CD14-positive monocyte (primary cell): ENCODE measurements at regions not wholly inside any gene's neighbourhood (a gene's known extent, or its start where the extent isn't known, plus 50 kb on each side); places are given as distances from the start of the nearest gene placed in this dataset.

ENCODE experiments used
- DNase-seq, 3 donors: peaks; one replicate each; pipeline ENCODE4 v3.0.0-alpha.2; 2011 to 2022
- H2AFZ ChIP-seq: 2 replicates; pipeline ENCODE4 v1.6.0; 2012; ENCODE audit warnings: mild to moderate bottlenecking, low read depth, low read length, inconsistent platforms; ENCODE audit not compliant: insufficient read depth, poor library complexity, severe bottlenecking
- H3K27ac ChIP-seq, 2 donors: 1 replicate in 1 of 2; 2 replicates in 1 of 2; pipeline ENCODE4 v1.5.1; 2012 to 2013; ENCODE audit warnings: low read length in 2 of 2, control low read depth in 1 of 2, inconsistent platforms in 1 of 2, low read depth in 1 of 2, mild to moderate bottlenecking in 1 of 2
- H3K27me3 ChIP-seq, 2 donors: one replicate each; pipeline versions ENCODE4 v1.6.0 to v1.6.1; 2011 to 2013; ENCODE audit warnings: low read length in 2 of 2; ENCODE audit not compliant: control insufficient read depth in 2 of 2, insufficient read depth in 2 of 2
- H3K36me3 ChIP-seq, 2 donors: replicated peaks in 1 of 2; 1 replicate in 1 of 2; 2 replicates in 1 of 2; pipeline versions ENCODE4 v1.5.1 to v1.6.1; 2012 to 2013; ENCODE audit warnings: low read length in 2 of 2, control low read depth in 1 of 2, inconsistent platforms in 1 of 2, mild to moderate bottlenecking in 1 of 2; ENCODE audit not compliant: insufficient read depth in 2 of 2, control insufficient read depth in 1 of 2
- H3K4me1 ChIP-seq, 2 donors: 1 replicate in 1 of 2; 2 replicates in 1 of 2; pipeline versions ENCODE4 v1.5.1 to v1.6.1; 2012 to 2013; ENCODE audit warnings: low read length in 2 of 2, control low read depth in 1 of 2, inconsistent platforms in 1 of 2, mild to moderate bottlenecking in 1 of 2, moderate library complexity in 1 of 2; ENCODE audit not compliant: insufficient read depth in 2 of 2, control insufficient read depth in 1 of 2
- H3K4me2 ChIP-seq: replicated peaks from 2 replicates; pipeline ENCODE3; 2012; ENCODE audit warnings: low read length, moderate library complexity, mild to moderate bottlenecking; ENCODE audit not compliant: poor library complexity, severe bottlenecking; ENCODE audit errors: extremely low read depth
- H3K4me3 ChIP-seq, 3 experiments: fragments of 200-600 bp in 1 of 3; sonication (generic) in 1 of 3; replicated peaks in 1 of 3; 1 replicate in 2 of 3; 2 replicates in 1 of 3; pipeline ENCODE4 v1.5.1; 2011 to 2013; ENCODE audit warnings: low read length in 3 of 3, mild to moderate bottlenecking in 3 of 3, control low read depth in 2 of 3, low read depth in 2 of 3, inconsistent platforms in 1 of 3, moderate library complexity in 1 of 3
- H3K79me2 ChIP-seq: 2 replicates; pipeline ENCODE4 v1.6.0; 2012; ENCODE audit warnings: mild to moderate bottlenecking, control low read depth, inconsistent platforms, low read length, moderate library complexity; ENCODE audit not compliant: insufficient read depth
- H3K9ac ChIP-seq: 2 replicates; pipeline ENCODE4 v1.6.0; 2017; ENCODE audit warnings: low read length, mild to moderate bottlenecking; ENCODE audit not compliant: insufficient read depth, poor library complexity, severe bottlenecking
- H3K9me3 ChIP-seq, 2 donors: replicated peaks in 1 of 2; 1 replicate in 1 of 2; 2 replicates in 1 of 2; pipeline versions ENCODE4 v1.5.1 to v1.6.1; 2012 to 2013; ENCODE audit warnings: low read length in 2 of 2, control low read depth in 1 of 2; ENCODE audit not compliant: control insufficient read depth in 1 of 2, insufficient read depth in 1 of 2
- H4K20me1 ChIP-seq: 2 replicates; pipeline ENCODE4 v1.6.0; 2012; ENCODE audit warnings: mild to moderate bottlenecking, low read length, control low read depth, moderate library complexity; ENCODE audit not compliant: insufficient read depth
- H3K27ac Mint-ChIP-seq, 7 donors: one replicate each; pipeline ENCODE4 v1.8.0; 2020; ENCODE audit warnings: mild to moderate bottlenecking in 7 of 7, mixed read lengths in 7 of 7, moderate library complexity in 6 of 7, inconsistent platforms in 2 of 7
- H3K27me3 Mint-ChIP-seq, 3 donors: one replicate each; pipeline ENCODE4 v1.8.0; 2021 to 2022; ENCODE audit warnings: low read depth in 3 of 3, mild to moderate bottlenecking in 3 of 3, mixed read lengths in 3 of 3, moderate library complexity in 3 of 3, inconsistent platforms in 1 of 3
- H3K36me3 Mint-ChIP-seq, 2 donors: one replicate each; pipeline ENCODE4 v1.8.0; 2020; ENCODE audit warnings: mixed read lengths in 2 of 2, inconsistent platforms in 1 of 2, mild to moderate bottlenecking in 1 of 2
- H3K4me1 Mint-ChIP-seq: one replicate; pipeline ENCODE4 v1.8.0; 2020; ENCODE audit warnings: mild to moderate bottlenecking, mixed read lengths
- H3K4me3 Mint-ChIP-seq, 2 donors: one replicate each; pipeline ENCODE4 v1.8.0; 2020; ENCODE audit warnings: mild to moderate bottlenecking in 2 of 2, mixed read lengths in 2 of 2, moderate library complexity in 1 of 2
- H3K9me3 Mint-ChIP-seq, 7 donors: one replicate each; pipeline ENCODE4 v1.8.0; 2020 to 2022; ENCODE audit warnings: mixed read lengths in 7 of 7, mild to moderate bottlenecking in 6 of 7, moderate library complexity in 6 of 7, inconsistent platforms in 2 of 7
- CTCF ChIP-seq: fragments of 200-600 bp; IDR thresholded peaks from one replicate; pipeline ENCODE4 v1.8.0; 2022; ENCODE audit warnings: antibody characterized with exemption, mild to moderate bottlenecking
- WGBS: methylation state at CpG from one replicate; pipeline ENCODE4 v1.1.5; 2013; ENCODE audit warnings: missing lambda C conversion rate; ENCODE audit not compliant: insufficient coverage; 5-methylcytosine and 5-hydroxymethylcytosine counted together
- intact Hi-C, 2 donors: fragments of 100-400 bp; cut with micrococcal nuclease; formaldehyde crosslinking; loops; one replicate each; pipeline versions ENCODE4 v1.15.0 to v1.15.1; 2023

- H3K9me3 ChIP-seq: peaks cover 12 to 19% of the 10 kb centered on the region in 2 donors
- no peak overlapping the region for H3K4me3 ChIP-seq
- no peak for TF ChIP-seq CTCF
- no peak overlapping the region for H3K4me2 ChIP-seq
- no peaks in the 10 kb centered on the region for H3K79me2 ChIP-seq
- no peaks in the 10 kb centered on the region for H3K27me3 ChIP-seq
- H3K9me3 Mint-ChIP-seq: peaks cover 12 to 30% (median 19%) of the 10 kb centered on the region in 7 donors
- no peaks in the 10 kb centered on the region for H3K36me3 ChIP-seq
- no peak for DNase-seq
- no peaks in the 10 kb centered on the region for H3K36me3 Mint-ChIP-seq
- H3K27me3 Mint-ChIP-seq: peaks cover 0 to 1% (median 0%) of the 10 kb centered on the region in 3 donors
- H3K4me1 ChIP-seq: no peaks in the 10 kb centered on the region
- no peak overlapping the region for H3K4me3 Mint-ChIP-seq
- no peaks in the 10 kb centered on the region for H3K4me1 Mint-ChIP-seq
- H3K27ac Mint-ChIP-seq: no peak overlapping the region
- intact Hi-C loops: no loop called here
- no peak overlapping the region for H2AFZ ChIP-seq
- no CpG with 5 or more reads among the region's 4 CpGs for WGBS
- no peaks in the 10 kb centered on the region for H4K20me1 ChIP-seq
- H3K9ac ChIP-seq: no peak overlapping the region
- no peak overlapping the region for H3K27ac ChIP-seq
Measured at GRCh38 chr16:26857371-26857770, 209.4 kb upstream of the C16orf82 start.

- H2AFZ ChIP-seq: no peak overlapping the region
- H4K20me1 ChIP-seq: no peaks in the 10 kb centered on the region
- intact Hi-C loops: no loop called here
- Mint-ChIP-seq H3K36me3 (no peaks in the 10 kb centered on the region), H3K4me3 (no peak overlapping the region), H3K9me3 (peaks cover 12 to 30% (median 19%) of the 10 kb centered on the region in 7 donors), H3K27ac (no peak overlapping the region), H3K4me1 (no peaks in the 10 kb centered on the region), H3K27me3 (peaks cover 0 to 1% (median 0%) of the 10 kb centered on the region in 3 donors)
- no peak for DNase-seq
- no peaks in the 10 kb centered on the region for H3K79me2 ChIP-seq
- WGBS: no CpG with 5 or more reads among the region's 1 CpG
- no peaks in the 10 kb centered on the region for H3K27me3 ChIP-seq
- no peak overlapping the region for H3K4me2 ChIP-seq
- no peaks in the 10 kb centered on the region for H3K4me1 ChIP-seq
- peaks cover 12 to 19% of the 10 kb centered on the region in 2 donors for H3K9me3 ChIP-seq
- no peak overlapping the region for H3K27ac ChIP-seq
- H3K36me3 ChIP-seq: no peaks in the 10 kb centered on the region
- no peak overlapping the region for H3K4me3 ChIP-seq
- TF ChIP-seq CTCF: no peak
- no peak overlapping the region for H3K9ac ChIP-seq
Measured at GRCh38 chr16:26860506-26860905, 206.2 kb upstream of the C16orf82 start.
